Tibial artery (tissue), 4 donors: ENCODE measurements at regions not wholly inside any gene's neighbourhood (a gene's known extent, or its start where the extent isn't known, plus 50 kb on each side); places are given as distances from the start of the nearest gene placed in this dataset.
"Not testable (repeated sequence)": the region's sequence is repeated elsewhere in the genome, so short reads cannot be mapped to it uniquely, and the experiment has no call there.

Experiments used
- DNase-seq, 2 donors: peaks; one replicate each; pipeline ENCODE4 v3.0.0-alpha.2; 2019
- H3K27ac ChIP-seq, 2 donors: fragments of 200-600 bp; sonication (generic) in 1 of 2; 1 replicate in 1 of 2; 2 replicates in 1 of 2; pipeline ENCODE4 v1.5.1; 2018 to 2019; ENCODE audit warnings: mild to moderate bottlenecking in 1 of 2
- H3K27me3 ChIP-seq, 2 donors: fragments of 200-600 bp; sonication (generic) in 1 of 2; one replicate each; pipeline versions ENCODE4 v1.5.1 to v1.6.0; 2016 to 2019
- H3K36me3 ChIP-seq, 3 donors: fragments of 200-600 bp; sonication (generic) in 2 of 3; one replicate each; pipeline ENCODE4 v1.5.1; 2016 to 2019; ENCODE audit warnings: mild to moderate bottlenecking in 2 of 3
- H3K4me1 ChIP-seq, 4 donors: fragments of 200-600 bp; sonication (generic) in 2 of 4; 1 replicate in 3 of 4; 2 replicates in 1 of 4; pipeline ENCODE4 v1.5.1; 2016 to 2019
- H3K4me3 ChIP-seq, 2 donors: fragments of 200-600 bp; sonication (generic) in 1 of 2; 1 replicate in 1 of 2; 2 replicates in 1 of 2; pipeline ENCODE4 v1.5.1; 2018 to 2019; ENCODE audit warnings: mild to moderate bottlenecking in 2 of 2
- H3K9me3 ChIP-seq, 3 donors: fragments of 200-600 bp; sonication (generic) in 1 of 3; one replicate each; pipeline ENCODE4 v1.5.1; 2016 to 2019
- CTCF ChIP-seq, 2 experiments: fragments of 200-600 bp in 1 of 2; fragments of 450-650 bp in 1 of 2; IDR thresholded peaks; one replicate each; pipeline ENCODE4 v1.5.1; 2017 to 2019; ENCODE audit warnings: antibody characterized with exemption in 2 of 2, mild to moderate bottlenecking in 1 of 2, moderate library complexity in 1 of 2
- intact Hi-C: fragments of 100-400 bp; cut with DNase I; formaldehyde crosslinking; loops from one replicate; pipeline ENCODE4 v1.15.0; 2023; ENCODE audit warnings: low total_unique reads

DNA sequence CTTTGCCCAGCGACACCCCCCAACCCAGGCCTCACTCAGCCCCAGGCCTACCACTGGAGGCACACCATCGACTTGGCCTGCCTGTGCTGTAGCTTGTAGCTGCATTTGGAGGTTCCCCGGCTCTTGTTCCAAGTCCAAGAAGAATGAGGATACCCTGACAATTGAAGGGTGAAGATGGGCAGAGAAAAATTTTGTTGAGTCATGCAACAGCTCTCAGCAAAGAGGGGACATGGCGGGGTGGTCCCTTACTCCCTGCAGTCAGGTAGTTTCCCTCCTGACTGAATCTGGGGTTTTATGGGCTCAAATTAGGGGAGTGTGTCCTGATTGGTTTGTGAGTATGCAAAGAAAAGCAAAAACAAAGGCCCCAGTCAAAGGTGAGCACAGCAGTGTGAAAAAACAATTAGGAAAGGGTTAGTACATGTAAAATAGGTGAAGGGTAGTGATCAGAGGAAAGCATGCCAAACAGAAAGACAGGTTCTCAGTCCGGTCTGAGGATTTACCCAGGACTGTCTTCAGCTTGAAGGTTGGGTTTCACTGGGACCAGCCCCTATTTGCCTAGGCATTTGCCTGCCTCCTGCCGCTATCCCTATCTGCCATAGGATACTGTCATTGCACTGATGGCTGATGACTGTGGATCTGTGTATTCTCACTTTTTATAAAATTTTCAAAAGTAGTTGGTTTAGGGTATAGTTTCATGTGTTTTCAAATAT lies 316.4 kb upstream of the RND3 start:
- Histone ChIP-seq H3K4me1 (peaks cover 0 to 5% (median 0%) of the 10 kb centered on the region in 4 donors), H3K36me3 (no peaks in the 10 kb centered on the region), H3K27ac (no peak overlapping the region), H3K9me3 (no peaks in the 10 kb centered on the region), H3K4me3 (no peak overlapping the region), H3K27me3 (no peaks in the 10 kb centered on the region)
- TF ChIP-seq CTCF (IDR thresholded peaks at IDR 0.05) = no peak
- intact Hi-C loops = no loop called here
- DNase-seq = no peak

GRCh38 chr2:150802635-150803034 lies 315.2 kb upstream of the RND3 start:
- H3K27ac ChIP-seq = no peak overlapping the region
- no peaks in the 10 kb centered on the region for H3K36me3 ChIP-seq
- no peaks in the 10 kb centered on the region for H3K9me3 ChIP-seq
- DNase-seq = no peak
- H3K4me1 ChIP-seq = peaks cover 0 to 5% (median 0%) of the 10 kb centered on the region in 4 donors
- no peak overlapping the region for H3K4me3 ChIP-seq
- intact Hi-C loops = no loop called here
- TF ChIP-seq CTCF (IDR thresholded peaks at IDR 0.05) = no peak
- H3K27me3 ChIP-seq = no peaks in the 10 kb centered on the region

DNA sequence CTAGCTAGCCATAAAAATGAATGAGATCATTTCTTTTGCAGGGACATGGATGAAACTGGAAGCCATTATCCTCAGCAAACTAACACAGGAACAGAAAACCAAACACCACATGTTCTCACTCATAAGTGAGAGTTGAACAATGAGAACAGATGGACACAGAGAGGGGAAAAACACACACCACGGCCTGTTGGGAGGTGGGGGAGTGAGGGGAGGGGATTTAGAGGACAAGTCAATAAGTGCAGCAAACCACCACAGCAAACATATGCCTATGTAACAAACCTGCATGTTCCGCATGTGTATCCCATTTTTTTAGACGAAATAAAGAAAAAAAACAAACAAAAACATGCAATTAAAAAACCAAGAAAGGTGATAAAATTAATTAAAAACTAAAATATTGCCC lies 308.8 kb upstream of the RND3 start:
- H3K4me1 ChIP-seq, H3K36me3 ChIP-seq, H3K4me3 ChIP-seq, DNase-seq, H3K27ac ChIP-seq, intact Hi-C loops, H3K27me3 ChIP-seq: not testable (repeated sequence)
- H3K9me3 ChIP-seq = peaks cover 0 to 12% (median 11%) of the 10 kb centered on the region in 3 donors

DNA sequence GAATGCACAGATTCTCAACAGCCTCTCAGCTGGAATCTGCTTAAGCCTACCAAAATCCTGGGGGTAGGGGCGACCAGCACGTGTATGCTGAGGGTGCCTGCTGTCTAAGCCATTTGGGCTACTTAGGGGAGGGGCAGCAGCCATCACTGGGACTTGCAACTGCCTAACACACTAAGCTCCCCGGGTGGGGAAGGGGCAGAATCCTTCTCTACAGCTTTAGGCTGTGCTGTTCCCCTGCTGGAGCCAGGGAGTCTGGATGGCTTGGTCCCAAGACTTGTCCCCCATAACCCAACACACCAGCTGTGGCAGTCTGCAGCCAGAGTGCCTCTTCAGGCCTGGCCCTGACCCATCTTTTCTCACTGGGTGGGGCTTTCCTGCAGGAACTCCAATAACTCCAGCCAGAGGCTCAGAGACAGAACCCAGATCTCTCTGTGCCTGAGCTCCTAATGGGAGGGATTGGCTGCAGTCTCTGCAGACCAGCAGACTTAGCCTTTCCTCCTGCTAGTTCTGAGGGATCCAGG lies 305.4 kb upstream of the RND3 start:
- Histone ChIP-seq H3K4me3 (no peak overlapping the region), H3K4me1 (no peaks in the 10 kb centered on the region), H3K27me3 (no peaks in the 10 kb centered on the region), H3K9me3 (peaks cover 0 to 18% (median 11%) of the 10 kb centered on the region in 3 donors), H3K27ac (no peak overlapping the region), H3K36me3 (no peaks in the 10 kb centered on the region)
- DNase-seq = no peak
- TF ChIP-seq CTCF (IDR thresholded peaks at IDR 0.05) = no peak
- intact Hi-C loops = no loop called here

DNA sequence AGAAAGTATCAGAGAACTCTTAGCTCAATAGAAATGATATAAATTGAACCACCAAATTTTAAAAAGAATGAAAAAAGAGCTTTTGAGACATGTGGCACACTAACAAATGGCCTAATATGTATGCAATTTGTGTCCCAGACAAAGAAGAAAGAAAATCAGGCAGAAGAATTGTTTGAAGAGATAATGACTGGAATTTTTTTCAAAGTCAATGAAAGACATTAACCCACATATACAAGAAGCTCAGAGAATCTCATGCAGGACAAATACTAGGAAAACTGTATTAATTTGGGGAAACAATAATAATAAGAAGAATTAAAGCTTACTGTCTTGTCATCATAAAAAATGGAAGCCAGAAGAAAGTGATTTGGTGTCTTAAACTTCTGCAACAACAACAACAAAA lies 304.1 kb upstream of the RND3 start:
- Histone ChIP-seq H3K27me3 (no peaks in the 10 kb centered on the region), H3K9me3 (peaks cover 0 to 18% (median 11%) of the 10 kb centered on the region in 3 donors), H3K36me3 (no peaks in the 10 kb centered on the region), H3K4me3 (no peak overlapping the region), H3K27ac (no peak overlapping the region), H3K4me1 (no peaks in the 10 kb centered on the region)
- intact Hi-C loops = no loop called here
- no peak for DNase-seq
- TF ChIP-seq CTCF (IDR thresholded peaks at IDR 0.05) = no peak

DNA sequence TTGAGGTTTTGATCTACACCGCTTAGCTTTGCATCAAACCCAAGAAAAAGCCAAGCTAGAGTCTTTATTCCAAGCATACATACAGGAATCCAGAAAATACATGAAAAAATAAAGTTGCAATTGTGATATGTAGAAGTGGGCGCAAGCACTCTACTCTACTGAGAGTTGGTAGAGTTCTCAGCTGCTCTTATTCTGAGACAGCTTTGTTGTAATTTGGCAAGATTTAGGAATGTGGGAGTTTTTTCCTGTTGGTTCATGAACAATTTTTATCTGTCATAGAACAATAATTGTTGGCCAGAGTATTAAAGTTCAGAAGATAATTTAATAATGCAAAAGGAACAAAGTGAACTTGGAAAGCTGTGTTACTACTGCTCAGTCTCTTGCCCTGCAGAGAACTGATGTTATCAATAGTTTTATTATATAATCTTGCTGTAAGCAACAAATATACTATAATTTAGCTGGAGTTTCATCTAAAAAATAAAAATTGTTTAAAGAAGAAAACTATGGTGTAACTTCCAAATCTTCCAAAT lies 302.0 kb upstream of the RND3 start:
- DNase-seq = no peak
- Histone ChIP-seq H3K36me3 (no peaks in the 10 kb centered on the region), H3K4me1 (no peaks in the 10 kb centered on the region), H3K27ac (no peak overlapping the region), H3K9me3 (peaks cover 0 to 18% (median 11%) of the 10 kb centered on the region in 3 donors), H3K4me3 (no peak overlapping the region), H3K27me3 (no peaks in the 10 kb centered on the region)
- TF ChIP-seq CTCF (IDR thresholded peaks at IDR 0.05) = no peak
- intact Hi-C loops = no loop called here
